ENCODE measurements at regions not wholly inside any gene's neighbourhood (a gene's known extent, or its start where the extent isn't known, plus 50 kb on each side); places are given as distances from the start of the nearest gene placed in this dataset.

DNA sequence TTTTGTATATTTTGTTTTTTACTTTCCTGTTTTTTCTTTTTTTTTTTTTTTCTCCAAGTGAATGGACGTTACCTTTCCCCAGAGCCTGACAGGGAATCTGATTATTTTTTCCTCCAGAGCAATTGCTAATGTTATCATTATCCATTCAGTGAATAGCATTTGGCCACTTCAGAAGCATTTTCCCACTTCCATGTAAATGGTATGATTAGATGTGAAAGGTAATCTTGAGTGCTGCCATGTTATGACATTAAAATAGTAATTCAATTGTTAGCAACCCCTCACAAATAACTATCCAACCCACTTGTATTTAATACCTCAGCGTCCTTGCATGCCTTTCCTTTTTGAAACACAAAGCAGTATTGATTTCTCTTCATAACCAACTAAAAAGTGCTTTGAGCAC lies 1243.8 kb downstream of the CDH8 start:
- TF ChIP-seq, protein P1, sequence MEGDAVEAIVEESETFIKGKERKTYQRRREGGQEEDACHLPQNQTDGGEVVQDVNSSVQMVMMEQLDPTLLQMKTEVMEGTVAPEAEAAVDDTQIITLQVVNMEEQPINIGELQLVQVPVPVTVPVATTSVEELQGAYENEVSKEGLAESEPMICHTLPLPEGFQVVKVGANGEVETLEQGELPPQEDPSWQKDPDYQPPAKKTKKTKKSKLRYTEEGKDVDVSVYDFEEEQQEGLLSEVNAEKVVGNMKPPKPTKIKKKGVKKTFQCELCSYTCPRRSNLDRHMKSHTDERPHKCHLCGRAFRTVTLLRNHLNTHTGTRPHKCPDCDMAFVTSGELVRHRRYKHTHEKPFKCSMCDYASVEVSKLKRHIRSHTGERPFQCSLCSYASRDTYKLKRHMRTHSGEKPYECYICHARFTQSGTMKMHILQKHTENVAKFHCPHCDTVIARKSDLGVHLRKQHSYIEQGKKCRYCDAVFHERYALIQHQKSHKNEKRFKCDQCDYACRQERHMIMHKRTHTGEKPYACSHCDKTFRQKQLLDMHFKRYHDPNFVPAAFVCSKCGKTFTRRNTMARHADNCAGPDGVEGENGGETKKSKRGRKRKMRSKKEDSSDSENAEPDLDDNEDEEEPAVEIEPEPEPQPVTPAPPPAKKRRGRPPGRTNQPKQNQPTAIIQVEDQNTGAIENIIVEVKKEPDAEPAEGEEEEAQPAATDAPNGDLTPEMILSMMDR (conservative IDR thresholded peaks at IDR 0.05; ENCODE audit: low read depth, low read length): no peak
- TF ChIP-seq EZH2 (IDR thresholded peaks at IDR 0.05; ENCODE audit: low read length, unreplicated experiment): no peak

All from PC-3 (cell line).